Mucosa of stomach (tissue), 1 donor: ENCODE measurements at regions not wholly inside any gene's neighbourhood (a gene's known extent, or its start where the extent isn't known, plus 50 kb on each side); places are given as distances from the start of the nearest gene placed in this dataset.

ENCODE experiments used
- H3K27me3 ChIP-seq: one replicate; pipeline ENCODE4 v1.7.0; 2013; ENCODE audit warnings: mild to moderate bottlenecking, low read length; ENCODE audit not compliant: control insufficient read depth, insufficient read depth
- H3K36me3 ChIP-seq: one replicate; pipeline ENCODE4 v1.7.0; 2013; ENCODE audit warnings: low read length; ENCODE audit not compliant: control insufficient read depth, insufficient read depth
- H3K4me1 ChIP-seq: one replicate; pipeline ENCODE4 v1.7.0; 2013; ENCODE audit warnings: mild to moderate bottlenecking, low read length; ENCODE audit not compliant: control insufficient read depth, insufficient read depth
- H3K4me3 ChIP-seq: one replicate; pipeline ENCODE4 v1.7.0; 2013; ENCODE audit warnings: low read length
- H3K9ac ChIP-seq: one replicate; pipeline ENCODE4 v1.7.0; 2013; ENCODE audit warnings: mild to moderate bottlenecking, low read length, moderate library complexity
- H3K9me3 ChIP-seq: one replicate; pipeline ENCODE4 v1.7.0; 2013; ENCODE audit warnings: mild to moderate bottlenecking, low read length, moderate library complexity; ENCODE audit not compliant: control insufficient read depth
- donor health status: Pancreatic carcinoma.

DNA sequence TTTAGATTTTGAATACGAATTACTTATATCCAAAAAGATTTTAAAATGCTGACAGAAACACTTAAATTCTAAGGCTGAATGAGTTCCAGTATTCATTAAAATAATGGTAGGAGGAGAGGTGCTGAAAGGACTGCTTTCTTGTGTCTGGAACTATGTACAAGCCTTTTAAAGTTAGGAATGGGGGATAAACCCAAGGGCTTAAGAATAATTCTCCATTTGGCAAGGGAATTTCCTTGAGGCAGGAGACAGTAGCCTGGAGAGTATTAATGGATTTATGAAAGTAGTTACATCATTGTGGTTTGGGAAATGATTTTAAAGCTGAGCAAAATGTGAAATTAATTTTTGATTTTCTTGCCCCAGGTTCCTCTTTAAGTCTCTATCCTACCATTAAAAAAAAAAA lies 266.5 kb upstream of the KCNIP4 start:
- Histone ChIP-seq H3K4me3 (no peak overlapping the region), H3K9me3 (no peaks in the 10 kb centered on the region), H3K9ac (no peak overlapping the region), H3K27me3 (no peaks in the 10 kb centered on the region), H3K4me1 (no peaks in the 10 kb centered on the region), H3K36me3 (no peaks in the 10 kb centered on the region)

DNA sequence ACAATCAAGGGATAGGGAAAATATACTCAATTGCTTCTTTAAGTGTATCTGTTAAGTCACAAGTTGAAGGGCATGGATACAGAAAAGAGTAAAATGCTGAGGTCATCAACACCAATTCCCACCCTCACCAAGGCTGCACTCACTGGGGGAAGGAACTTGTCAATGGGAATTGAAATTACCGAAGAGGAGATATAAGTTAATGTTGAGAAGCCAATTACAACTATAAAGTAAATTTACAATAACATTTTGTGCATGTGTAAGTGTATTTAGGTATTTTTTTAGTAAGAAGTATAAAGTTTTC lies 255.1 kb upstream of the KCNIP4 start:
- Histone ChIP-seq H3K9ac (no peak overlapping the region), H3K4me1 (no peaks in the 10 kb centered on the region), H3K27me3 (no peaks in the 10 kb centered on the region), H3K9me3 (no peaks in the 10 kb centered on the region), H3K36me3 (no peaks in the 10 kb centered on the region), H3K4me3 (no peak overlapping the region)

DNA sequence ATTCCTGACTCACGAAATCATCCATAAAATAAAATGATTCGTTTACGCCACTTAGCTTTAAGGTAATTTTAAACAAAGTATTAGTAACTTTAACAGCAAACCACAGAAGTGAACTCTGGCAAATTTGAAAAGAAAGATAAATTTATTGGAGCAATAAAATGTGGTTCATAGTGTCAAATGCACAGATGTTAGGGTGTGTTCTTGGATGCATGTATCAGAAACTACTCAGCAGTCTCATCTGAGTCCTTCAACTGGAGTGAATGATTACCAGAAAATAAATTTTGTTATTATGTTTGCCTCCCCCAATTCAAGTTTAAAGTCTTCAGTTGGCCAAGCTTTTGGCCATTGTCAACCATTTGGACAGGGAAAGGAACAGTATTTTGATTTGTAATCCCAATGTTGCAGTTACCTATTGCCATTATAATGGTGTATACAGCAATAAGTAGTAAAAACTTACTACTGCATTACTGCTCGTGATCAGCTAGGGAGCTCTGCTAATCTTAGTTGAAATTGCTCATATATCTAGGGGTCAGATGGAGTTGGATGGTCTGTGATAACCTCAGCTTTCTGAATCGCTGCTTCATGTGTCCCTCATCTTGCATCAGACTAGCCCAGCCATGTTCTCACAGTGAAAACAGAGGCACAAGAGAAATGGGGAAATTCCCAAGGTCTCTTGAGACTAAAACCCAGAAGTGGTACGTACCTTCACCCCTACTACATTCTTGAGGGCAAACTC lies 254.6 kb upstream of the KCNIP4 start:
- Histone ChIP-seq H3K4me1 (no peaks in the 10 kb centered on the region), H3K36me3 (no peaks in the 10 kb centered on the region), H3K4me3 (no peak overlapping the region), H3K9me3 (no peaks in the 10 kb centered on the region), H3K27me3 (no peaks in the 10 kb centered on the region), H3K9ac (no peak overlapping the region)

DNA sequence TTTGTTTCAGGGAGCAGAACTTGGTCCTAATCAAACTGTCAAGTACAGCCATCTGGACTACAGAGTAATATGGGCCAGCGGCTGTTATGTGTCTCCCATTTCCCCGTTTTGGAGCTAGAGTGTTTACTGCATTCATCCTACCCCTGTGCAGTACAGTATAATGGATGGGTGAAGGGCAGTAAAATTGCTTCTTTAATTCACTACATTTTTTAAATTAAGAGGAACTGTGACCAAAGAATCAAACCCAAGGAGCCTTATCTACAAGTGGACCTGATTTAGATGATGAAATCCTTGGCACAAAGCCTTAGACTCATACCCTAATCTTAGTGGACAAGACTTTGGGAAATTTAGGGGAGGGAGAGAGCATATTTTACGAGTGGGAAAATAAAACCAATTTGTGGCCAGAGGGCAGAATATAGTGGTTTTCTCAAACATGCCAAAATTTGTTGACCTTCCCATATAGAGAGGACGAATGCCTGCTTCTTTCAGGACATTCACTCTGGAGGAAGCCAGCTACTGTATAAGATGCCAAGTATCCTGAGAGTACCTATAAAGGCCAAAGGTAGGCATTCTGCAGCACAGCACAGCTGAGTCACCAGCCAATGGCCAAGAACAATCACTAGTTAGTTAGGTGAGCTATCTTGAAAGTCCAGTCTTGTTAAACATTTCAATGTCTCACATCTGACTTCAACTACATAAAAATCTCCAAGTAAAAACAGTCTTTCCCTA lies 253.8 kb upstream of the KCNIP4 start:
- Histone ChIP-seq H3K4me3 (no peak overlapping the region), H3K27me3 (no peaks in the 10 kb centered on the region), H3K4me1 (no peaks in the 10 kb centered on the region), H3K9ac (no peak overlapping the region), H3K9me3 (no peaks in the 10 kb centered on the region), H3K36me3 (no peaks in the 10 kb centered on the region)

DNA sequence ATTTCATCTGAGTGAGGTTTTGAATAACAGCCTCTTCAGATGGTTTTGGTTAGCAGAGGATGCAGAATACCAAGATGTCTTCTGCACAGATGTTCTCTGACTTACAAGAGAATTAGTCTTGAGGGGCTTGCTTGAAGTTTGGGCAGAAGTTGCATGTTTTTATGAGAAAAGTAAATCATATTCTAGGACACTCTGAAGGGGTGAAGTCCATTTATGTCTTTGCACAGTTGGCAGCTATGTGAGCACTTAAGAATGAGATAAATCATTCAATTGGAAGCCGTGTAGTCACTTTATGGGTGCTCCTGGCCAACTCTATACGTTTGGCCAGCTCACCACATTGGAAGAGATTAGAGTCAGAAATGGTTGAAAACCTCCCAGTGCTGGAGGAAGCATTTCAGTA lies 252.7 kb upstream of the KCNIP4 start:
- H3K9me3 ChIP-seq, result no peaks in the 10 kb centered on the region

DNA sequence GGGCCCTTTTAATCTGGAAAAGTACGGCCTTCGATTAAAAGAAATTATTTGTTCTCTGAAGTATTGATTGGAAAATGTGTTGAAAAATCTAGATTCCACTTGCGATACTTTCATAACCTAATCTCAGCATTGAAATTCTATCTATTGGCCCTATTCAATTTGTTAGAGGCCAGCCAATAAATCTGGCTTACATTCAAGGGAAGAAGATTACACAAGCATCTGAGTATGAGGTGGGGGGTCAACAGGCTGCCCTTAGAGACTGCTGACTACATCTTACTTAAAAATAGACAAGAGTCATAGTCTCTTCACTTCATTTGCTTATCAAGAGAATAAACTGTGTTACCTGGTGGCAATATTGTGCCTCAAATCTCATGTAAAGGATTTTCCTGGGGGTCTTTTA lies 248.0 kb upstream of the KCNIP4 start:
- Histone ChIP-seq H3K36me3 (no peaks in the 10 kb centered on the region), H3K4me3 (no peak overlapping the region), H3K4me1 (no peaks in the 10 kb centered on the region), H3K9me3 (no peaks in the 10 kb centered on the region), H3K9ac (no peak overlapping the region), H3K27me3 (no peaks in the 10 kb centered on the region)

More for the DNA sequence above, 252.7 kb upstream of the KCNIP4 start:
- Histone ChIP-seq H3K27me3 (no peaks in the 10 kb centered on the region), H3K36me3 (no peaks in the 10 kb centered on the region), H3K4me1 (no peaks in the 10 kb centered on the region), H3K9ac (no peak overlapping the region), H3K4me3 (no peak overlapping the region)

DNA sequence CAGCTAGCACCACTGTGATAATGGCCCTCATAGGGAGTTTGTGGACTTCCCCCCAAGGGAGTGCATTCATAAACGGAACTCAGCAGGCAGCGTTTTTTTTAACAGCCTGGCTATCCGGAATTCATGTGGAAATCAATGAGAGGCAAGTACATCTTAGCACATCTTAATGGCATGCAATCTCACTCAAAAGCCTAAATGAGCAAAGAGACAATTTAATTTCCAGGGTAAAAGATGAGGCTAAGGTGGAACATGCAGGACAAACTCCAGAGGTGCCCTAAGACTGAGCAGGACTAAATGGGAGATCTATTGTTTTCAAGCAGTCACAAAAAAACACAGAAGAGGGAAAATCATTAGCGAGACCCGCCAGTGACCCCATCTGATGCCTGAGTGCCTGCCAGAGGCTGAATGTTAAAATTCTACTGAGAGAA lies 243.5 kb upstream of the KCNIP4 start:
- H3K4me1 ChIP-seq, result no peaks in the 10 kb centered on the region
- H3K36me3 ChIP-seq, result no peaks in the 10 kb centered on the region
- H3K9ac ChIP-seq, result no peak overlapping the region
- no peaks in the 10 kb centered on the region for H3K27me3 ChIP-seq
- no peaks in the 10 kb centered on the region for H3K9me3 ChIP-seq
- no peak overlapping the region for H3K4me3 ChIP-seq

DNA sequence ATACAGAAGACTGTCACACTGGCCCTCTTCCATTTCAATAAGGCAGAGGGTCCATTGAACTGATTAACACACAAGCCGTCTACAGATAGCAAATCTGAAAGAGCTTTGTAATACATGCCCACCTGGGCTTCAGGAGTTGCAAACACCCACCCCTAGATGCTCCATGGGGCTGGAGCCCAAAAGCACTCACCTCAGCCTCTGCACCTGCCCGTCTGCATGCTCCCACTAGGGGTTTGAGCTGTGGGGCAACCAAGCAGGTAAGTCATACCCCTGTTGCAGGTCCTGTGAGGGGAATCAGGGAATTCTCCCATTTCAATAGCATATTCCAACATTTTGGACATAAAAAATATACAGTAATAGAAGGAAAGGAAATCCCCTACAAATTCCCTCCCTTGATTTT lies 243.0 kb upstream of the KCNIP4 start:
- H3K9ac ChIP-seq, result no peak overlapping the region
- no peaks in the 10 kb centered on the region for H3K36me3 ChIP-seq
- no peak overlapping the region for H3K4me3 ChIP-seq
- H3K9me3 ChIP-seq, result no peaks in the 10 kb centered on the region
- H3K4me1 ChIP-seq, result no peaks in the 10 kb centered on the region
- H3K27me3 ChIP-seq, result no peaks in the 10 kb centered on the region

DNA sequence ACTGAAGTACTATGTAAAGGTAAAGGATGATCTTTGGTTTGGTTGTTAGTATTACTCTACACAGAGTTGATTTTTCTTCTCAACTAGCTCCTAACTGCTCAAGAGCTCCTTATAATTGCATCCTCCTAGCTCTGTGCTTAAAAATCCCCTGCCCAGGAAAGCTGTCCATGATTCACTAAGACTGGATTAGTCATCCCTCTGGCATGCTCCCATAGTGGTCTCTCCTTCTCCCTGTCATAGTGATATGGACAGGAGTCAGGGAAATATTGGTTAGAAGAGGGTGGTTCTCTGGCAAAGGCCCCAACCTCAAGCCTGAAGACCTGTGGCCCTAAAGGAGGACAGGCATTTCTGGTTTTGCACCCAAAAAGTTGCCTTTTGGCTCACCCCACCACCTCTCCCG lies 242.3 kb upstream of the KCNIP4 start:
- no peaks in the 10 kb centered on the region for H3K36me3 ChIP-seq
- no peak overlapping the region for H3K9ac ChIP-seq
- H3K9me3 ChIP-seq, result no peaks in the 10 kb centered on the region
- no peaks in the 10 kb centered on the region for H3K4me1 ChIP-seq
- no peaks in the 10 kb centered on the region for H3K27me3 ChIP-seq
- no peak overlapping the region for H3K4me3 ChIP-seq

DNA sequence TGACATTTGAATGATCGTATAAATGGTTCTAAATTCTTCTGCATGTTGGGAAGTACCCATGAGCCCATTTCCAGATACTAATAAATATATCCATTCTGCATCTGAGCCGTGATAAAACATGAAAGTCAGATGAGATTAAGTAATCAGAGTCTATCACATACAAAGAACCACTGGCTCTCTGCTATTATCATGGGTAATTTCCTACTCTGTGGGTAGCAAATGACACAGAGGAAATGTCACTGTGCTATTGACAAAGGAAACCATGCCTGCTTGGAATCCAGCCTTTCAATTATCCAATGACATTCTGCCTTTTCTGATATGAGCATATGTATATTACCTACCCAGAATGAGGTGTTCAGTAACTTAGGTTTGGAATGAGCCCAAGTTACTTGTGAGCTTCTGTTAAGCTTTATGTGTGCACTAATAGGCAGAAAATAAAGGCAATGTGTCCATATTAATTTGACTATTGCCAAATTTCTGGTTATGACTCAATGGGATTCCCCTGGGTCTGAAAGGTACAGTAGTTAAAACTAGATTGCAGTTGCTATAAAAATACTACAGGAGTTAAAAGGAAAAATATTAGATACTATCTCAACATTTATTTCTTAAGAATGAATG lies 238.7 kb upstream of the KCNIP4 start:
- H3K4me3 ChIP-seq, result no peak overlapping the region
- H3K4me1 ChIP-seq, result no peaks in the 10 kb centered on the region
- no peak overlapping the region for H3K9ac ChIP-seq
- H3K36me3 ChIP-seq, result no peaks in the 10 kb centered on the region
- no peaks in the 10 kb centered on the region for H3K9me3 ChIP-seq
- no peaks in the 10 kb centered on the region for H3K27me3 ChIP-seq

DNA sequence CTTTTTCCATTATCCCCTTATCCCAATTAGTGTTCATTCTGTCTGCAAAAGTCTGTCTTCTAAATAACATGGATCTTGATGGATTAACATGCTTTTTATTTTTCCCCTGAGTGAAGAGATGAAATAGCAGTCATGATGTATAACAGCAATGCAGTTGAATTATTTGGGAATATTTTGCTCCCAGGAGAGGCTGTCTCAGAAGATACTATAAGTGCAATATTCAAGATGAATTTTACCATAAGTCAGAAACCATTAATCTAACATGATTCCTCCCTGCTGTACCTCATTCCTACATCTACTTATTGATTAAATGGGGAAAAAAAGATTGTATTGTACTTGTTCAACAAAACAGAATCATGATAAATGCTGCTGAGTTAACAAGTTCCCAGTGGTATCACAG lies 233.2 kb upstream of the KCNIP4 start:
- no peaks in the 10 kb centered on the region for H3K36me3 ChIP-seq
- no peaks in the 10 kb centered on the region for H3K9me3 ChIP-seq
- H3K9ac ChIP-seq, result no peak overlapping the region
- H3K27me3 ChIP-seq, result no peaks in the 10 kb centered on the region
- H3K4me1 ChIP-seq, result no peaks in the 10 kb centered on the region
- no peak overlapping the region for H3K4me3 ChIP-seq

DNA sequence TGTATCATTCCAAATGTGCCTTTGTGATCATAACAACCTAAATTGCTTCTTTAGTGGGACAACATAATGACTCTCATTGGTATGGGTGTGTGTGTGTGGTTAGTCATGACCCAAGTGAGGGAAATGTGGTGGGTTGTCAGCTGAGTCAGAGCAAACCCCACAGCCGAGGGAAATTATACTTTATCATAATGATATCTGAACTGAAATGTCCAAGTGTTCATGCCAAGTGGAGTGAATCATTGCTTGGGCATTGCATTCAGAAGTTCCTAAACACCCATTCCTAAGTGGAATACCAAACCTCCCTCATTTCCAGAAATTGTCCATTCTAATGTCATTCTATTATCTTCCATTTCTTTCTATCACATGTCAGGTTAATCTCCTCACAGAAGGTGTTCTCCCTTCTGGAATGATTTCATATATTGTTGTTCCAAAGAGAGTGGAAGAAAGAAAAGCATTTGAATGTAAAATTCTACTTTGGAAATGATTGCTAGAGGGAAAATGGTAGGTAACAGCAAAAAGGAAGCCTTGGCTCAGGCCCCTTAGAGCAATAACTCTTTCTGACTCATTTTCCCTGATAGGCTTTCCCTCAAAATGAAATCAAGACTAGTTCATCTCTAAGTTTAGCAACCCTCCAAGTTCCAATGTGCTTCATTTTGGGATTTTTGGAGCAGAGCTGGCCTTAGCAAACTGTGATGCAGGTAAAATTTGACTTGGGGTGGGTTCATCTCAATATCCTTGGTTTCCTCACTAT lies 230.7 kb upstream of the KCNIP4 start:
- Histone ChIP-seq H3K9ac (no peak overlapping the region), H3K4me3 (no peak overlapping the region), H3K36me3 (no peaks in the 10 kb centered on the region), H3K9me3 (no peaks in the 10 kb centered on the region), H3K4me1 (no peaks in the 10 kb centered on the region), H3K27me3 (no peaks in the 10 kb centered on the region)
